Caco-2 (cell line): ENCODE measurements at regions not wholly inside any gene's neighbourhood (a gene's known extent, or its start where the extent isn't known, plus 50 kb on each side); places are given as distances from the start of the nearest gene placed in this dataset.
"Not testable (repeated sequence)": the region's sequence is repeated elsewhere in the genome, so short reads cannot be mapped to it uniquely, and the experiment has no call there.

ENCODE experiments used
- BruUV-seq: library from RNA; stranded (reverse); fragments of 400-500 nt; replicated peaks from 2 replicates; lab custom pipeline; 2021; lab: Mats Ljungman, UMichigan
- CTCF ChIA-PET: fragments of 300-600 bp; sonication (Branson Sonifier 250); formaldehyde crosslinking; loops from one replicate; lab custom pipeline; 2022; ENCODE audit warnings: antibody characterized with exemption; lab: Charles Lee
- POLR2A ChIA-PET: fragments of 300-600 bp; sonication (Branson Sonifier 250); formaldehyde crosslinking; loops from one replicate; lab custom pipeline; 2022; ENCODE audit warnings: antibody characterized with exemption; lab: Charles Lee
- DNase-seq, 2 experiments: peaks; one replicate each; pipeline versions ENCODE4 v3.0.0 to v3.0.0-alpha.2; 2020 to 2022
- H3K27me3 ChIP-seq: replicated peaks from 2 replicates; pipeline ENCODE4 v1.6.0; 2011; ENCODE audit warnings: low read length; ENCODE audit not compliant: control insufficient read depth, insufficient read depth
- H3K36me3 ChIP-seq: 2 replicates; pipeline ENCODE4 v1.5.1; 2011; ENCODE audit warnings: low read length; ENCODE audit not compliant: control insufficient read depth, insufficient read depth
- H3K4me1 ChIP-seq: fragments of 250-450 bp; sonication (Bioruptor Pico); 2 replicates; pipeline ENCODE4 v1.5.1; 2020; ENCODE audit warnings: mild to moderate bottlenecking
- H3K4me3 ChIP-seq: 2 replicates; pipeline ENCODE4 v1.5.1; 2011; ENCODE audit warnings: low read depth, mild to moderate bottlenecking, control low read depth, low read length
- H3K9me3 ChIP-seq: fragments of 250-450 bp; sonication (Bioruptor Pico); 2 replicates; pipeline ENCODE4 v1.5.1; 2020; ENCODE audit warnings: mild to moderate bottlenecking, moderate library complexity
- H3K27ac Mint-ChIP-seq: one replicate; pipeline ENCODE4 v1.8.0; 2022; ENCODE audit warnings: mixed read lengths; ENCODE audit not compliant: unreplicated experiment
- H3K27me3 Mint-ChIP-seq: one replicate; pipeline ENCODE4 v1.8.0; 2022; ENCODE audit warnings: mixed read lengths; ENCODE audit not compliant: insufficient read depth, unreplicated experiment
- H3K36me3 Mint-ChIP-seq: one replicate; pipeline ENCODE4 v1.8.0; 2022; ENCODE audit warnings: mild to moderate bottlenecking, mixed read lengths; ENCODE audit not compliant: insufficient read depth, unreplicated experiment
- H3K4me1 Mint-ChIP-seq: one replicate; pipeline ENCODE4 v1.8.0; 2022; ENCODE audit warnings: low read depth, mixed read lengths; ENCODE audit not compliant: unreplicated experiment
- H3K4me3 Mint-ChIP-seq: one replicate; pipeline ENCODE4 v1.8.0; 2022; ENCODE audit warnings: mild to moderate bottlenecking, moderate library complexity, mixed read lengths; ENCODE audit not compliant: unreplicated experiment
- H3K9me3 Mint-ChIP-seq: one replicate; pipeline ENCODE4 v1.8.0; 2022; ENCODE audit warnings: mixed read lengths; ENCODE audit not compliant: unreplicated experiment
- CTCF ChIP-seq, 2 experiments: fragments of 200-600 bp in 1 of 2; IDR thresholded peaks; 1 replicate in 1 of 2; 2 replicates in 1 of 2; pipeline versions ENCODE4 v1.5.1 to v1.8.0; 2011 to 2022; ENCODE audit warnings: antibody characterized with exemption in 1 of 2, control low read depth in 1 of 2, inconsistent platforms in 1 of 2, low read depth in 1 of 2, low read length in 1 of 2, mild to moderate bottlenecking in 1 of 2, moderate library complexity in 1 of 2; ENCODE audit not compliant: insufficient read depth in 1 of 2, severe bottlenecking in 1 of 2, unreplicated experiment in 1 of 2
- intact Hi-C: fragments of 100-400 bp; cut with micrococcal nuclease; formaldehyde crosslinking; loops from one replicate; pipeline ENCODE4 v1.10.0; 2022; ENCODE audit not compliant: unreplicated experiment

- Histone ChIP-seq H3K27me3 (no peaks in the 10 kb centered on the region), H3K4me3 (no peak overlapping the region), H3K4me1 (no peaks in the 10 kb centered on the region), H3K36me3 (no peaks in the 10 kb centered on the region), H3K9me3 (0 out of 2 replicates have a peak, but pooled peaks cover 13% of the 10 kb centered on the region)
- intact Hi-C loops: no loop called here
- no peak for DNase-seq
- Mint-ChIP-seq H3K4me1 (no peaks in the 10 kb centered on the region), H3K27ac (no peak overlapping the region), H3K4me3 (no peak overlapping the region), H3K36me3 (no peaks in the 10 kb centered on the region), H3K9me3 (peaks cover 18% of the 10 kb centered on the region), H3K27me3 (peaks cover 5% of the 10 kb centered on the region)
- no peak for TF ChIP-seq CTCF (IDR thresholded peaks at IDR 0.05; ENCODE audit: insufficient read depth in 1 of 2, low read depth in 1 of 2, low read length in 1 of 2, severe bottlenecking in 1 of 2, unreplicated experiment in 1 of 2)
- no TSS peak for BruUV-seq
- ChIA-PET CTCF (no interaction called here), POLR2A (no interaction called here)
Observed at GRCh38 chr11:123338997-123339752, 90.9 kb upstream of the GRAMD1B start.

- DNase-seq: no peak
- no peak overlapping the region for H3K4me3 ChIP-seq
- H3K27ac Mint-ChIP-seq: no peak overlapping the region
- H3K4me1 Mint-ChIP-seq: no peaks in the 10 kb centered on the region
- BruUV-seq: no TSS peak
- ChIA-PET CTCF (no interaction called here), POLR2A (no interaction called here)
- 0 out of 2 replicates have a peak, but pooled peaks cover 16% of the 10 kb centered on the region for H3K9me3 ChIP-seq
- H3K27me3 Mint-ChIP-seq: peaks cover 5% of the 10 kb centered on the region
- H3K27me3 ChIP-seq: no peaks in the 10 kb centered on the region
- H3K4me3 Mint-ChIP-seq: no peak overlapping the region
- TF ChIP-seq CTCF (IDR thresholded peaks at IDR 0.05; ENCODE audit: insufficient read depth in 1 of 2, low read depth in 1 of 2, low read length in 1 of 2, severe bottlenecking in 1 of 2, unreplicated experiment in 1 of 2): no peak
- intact Hi-C loops: no loop called here
- H3K4me1 ChIP-seq: no peaks in the 10 kb centered on the region
- no peaks in the 10 kb centered on the region for H3K36me3 ChIP-seq
- peaks cover 18% of the 10 kb centered on the region for H3K9me3 Mint-ChIP-seq
- no peaks in the 10 kb centered on the region for H3K36me3 Mint-ChIP-seq
Observed at GRCh38 chr11:123338266-123338800, 91.7 kb upstream of the GRAMD1B start.

GRCh38 chr11:123334925-123335324, 95.1 kb upstream of the GRAMD1B start:
- Histone ChIP-seq H3K4me1 (no peaks in the 10 kb centered on the region), H3K36me3 (no peaks in the 10 kb centered on the region), H3K9me3 (peaks cover 16% of the 10 kb centered on the region; the same call in 1 of the 2 replicates), H3K4me3 (no peak overlapping the region), H3K27me3 (no peaks in the 10 kb centered on the region)
- Mint-ChIP-seq H3K27ac (no peak overlapping the region), H3K36me3 (no peaks in the 10 kb centered on the region), H3K9me3 (peaks cover 18% of the 10 kb centered on the region), H3K4me3 (no peak overlapping the region), H3K27me3 (no peaks in the 10 kb centered on the region), H3K4me1 (no peaks in the 10 kb centered on the region)
- no peak for TF ChIP-seq CTCF (IDR thresholded peaks at IDR 0.05; ENCODE audit: insufficient read depth in 1 of 2, low read depth in 1 of 2, low read length in 1 of 2, severe bottlenecking in 1 of 2, unreplicated experiment in 1 of 2)
- DNase-seq: no peak
- CTCF ChIA-PET: no interaction called here
- no TSS peak for BruUV-seq
- intact Hi-C loops: no loop called here
- POLR2A ChIA-PET: no interaction called here

GRCh38 chr11:123332577-123332976, 97.5 kb upstream of the GRAMD1B start:
- peaks cover 16% of the 10 kb centered on the region; the same call in 1 of the 2 replicates for H3K9me3 ChIP-seq
- H3K36me3 Mint-ChIP-seq, H3K36me3 ChIP-seq, CTCF ChIA-PET, H3K27me3 Mint-ChIP-seq, BruUV-seq, POLR2A ChIA-PET, intact Hi-C loops, H3K4me3 Mint-ChIP-seq, H3K4me1 ChIP-seq, H3K4me3 ChIP-seq, H3K4me1 Mint-ChIP-seq, H3K27me3 ChIP-seq, H3K27ac Mint-ChIP-seq, DNase-seq: not testable (repeated sequence)
- peaks cover 18% of the 10 kb centered on the region for H3K9me3 Mint-ChIP-seq
